GM12891 (cell line): ENCODE measurements at regions not wholly inside any gene's neighbourhood (a gene's known extent, or its start where the extent isn't known, plus 50 kb on each side); places are given as distances from the start of the nearest gene placed in this dataset.

Experiments
- POLR2A ChIP-seq: IDR thresholded peaks from 2 replicates; pipeline ENCODE4 v1.6.1; 2011; ENCODE audit warnings: low read depth, low read length, control low read depth
- POLR2AphosphoS5 ChIP-seq: IDR thresholded peaks from 2 replicates; pipeline ENCODE4 v1.6.1; 2011; ENCODE audit warnings: low read depth, low read length, control low read depth

DNA sequence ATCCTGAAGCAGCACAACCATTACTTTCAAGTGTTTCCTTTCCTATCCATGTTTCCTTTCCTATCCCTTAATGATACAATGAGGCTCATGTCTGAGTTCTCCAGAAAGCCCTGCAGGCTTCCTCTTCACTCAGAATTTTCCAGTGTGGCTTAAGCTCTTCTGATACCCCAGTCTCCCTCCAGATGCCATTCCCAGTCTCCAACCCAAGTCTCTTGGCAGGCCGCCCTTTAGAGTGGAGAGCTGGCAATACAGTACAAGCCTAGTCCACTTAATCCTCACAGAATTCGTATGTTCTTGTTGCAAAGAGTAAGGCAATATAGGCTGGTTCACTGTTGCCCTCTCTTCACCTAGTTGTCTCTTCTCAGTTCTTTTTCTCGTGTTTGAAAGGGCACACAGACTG, 503.9 kb upstream of the MDFIC2 start:
- TF ChIP-seq POLR2A (no peak), POLR2AphosphoS5 (no peak)
